MV-4-11 (cell line): ENCODE measurements at regions not wholly inside any gene's neighbourhood (a gene's known extent, or its start where the extent isn't known, plus 50 kb on each side); places are given as distances from the start of the nearest gene placed in this dataset.
"Not testable (repeated sequence)": the region's sequence is repeated elsewhere in the genome, so short reads cannot be mapped to it uniquely, and the experiment has no call there.

Experiments used
- DNase-seq: peaks from one replicate; lab custom pipeline; 2025; lab: John Stamatoyannopoulos, UW

DNA sequence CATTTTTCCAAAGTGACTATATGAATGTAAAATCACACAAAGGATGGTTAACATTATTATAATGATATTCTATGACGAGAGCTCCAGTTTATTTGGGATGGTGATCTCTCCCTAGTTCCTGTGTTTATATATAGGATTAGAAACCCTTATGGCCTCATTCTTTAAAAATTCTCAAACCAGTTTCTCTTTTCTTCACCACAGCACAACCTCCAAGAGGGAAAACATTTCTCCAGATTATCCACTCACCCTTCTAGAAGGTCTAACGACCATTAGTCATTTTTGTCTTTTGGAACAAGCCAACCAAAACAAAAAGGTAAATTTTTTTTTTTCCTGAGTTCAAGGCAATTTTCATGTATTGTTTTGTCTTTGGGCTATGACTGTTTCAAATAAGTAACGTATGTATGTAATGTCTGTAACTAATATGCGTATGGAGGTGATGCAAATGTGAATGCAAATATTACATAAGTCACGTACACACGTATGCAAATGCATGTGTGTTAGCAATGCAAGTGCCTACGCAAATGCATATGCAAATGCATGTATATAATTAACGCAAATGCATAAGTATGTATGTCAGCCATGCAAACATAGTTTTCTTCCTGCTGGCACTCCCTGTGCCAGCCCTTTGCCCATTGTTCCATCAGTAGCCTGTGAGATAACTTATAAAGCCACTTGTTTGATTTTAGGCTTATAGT is 72.5 kb upstream of the MORC3 start:
- DNase-seq, result no peak

DNA sequence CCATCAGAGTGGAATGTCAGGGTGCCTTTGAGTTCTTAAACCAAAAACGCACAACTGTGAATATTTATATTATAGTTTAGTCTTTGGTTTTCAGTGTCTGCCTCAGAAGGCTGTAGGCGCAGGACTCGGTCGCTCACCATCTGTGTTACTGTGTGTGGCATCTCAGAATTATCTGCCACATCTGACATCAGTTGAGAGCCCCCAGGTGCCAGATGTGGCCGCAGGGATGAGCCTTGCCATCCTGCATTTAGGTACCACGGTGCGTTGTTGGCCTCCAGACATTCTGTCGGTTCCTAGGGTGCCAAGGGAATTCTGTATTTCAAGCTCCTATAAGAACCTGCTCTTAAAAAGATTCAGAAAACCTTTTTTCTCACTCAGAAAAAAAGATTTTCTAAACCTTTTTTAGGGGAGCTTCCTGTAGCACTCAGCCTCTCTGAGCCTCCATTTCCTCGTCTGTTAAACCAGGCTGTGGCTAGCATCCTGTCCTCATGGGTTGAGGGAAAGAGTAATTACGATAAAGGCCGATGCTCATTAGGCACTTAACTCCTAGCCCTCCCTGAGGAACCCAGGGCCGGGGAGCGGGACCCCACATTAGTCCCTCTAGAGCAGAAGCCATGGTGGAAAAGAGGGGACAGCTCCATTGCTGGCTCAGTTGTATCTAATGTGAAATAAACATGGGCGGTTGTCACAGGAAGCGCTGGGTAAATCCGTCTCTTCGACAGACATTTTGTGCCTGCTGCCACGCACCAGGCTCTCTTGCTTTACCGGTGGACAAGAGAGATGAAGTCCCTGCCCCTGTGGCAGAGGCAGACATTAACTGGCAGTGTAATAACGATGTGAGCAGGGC is 70.2 kb upstream of the MORC3 start:
- DNase-seq, result no peak

DNA sequence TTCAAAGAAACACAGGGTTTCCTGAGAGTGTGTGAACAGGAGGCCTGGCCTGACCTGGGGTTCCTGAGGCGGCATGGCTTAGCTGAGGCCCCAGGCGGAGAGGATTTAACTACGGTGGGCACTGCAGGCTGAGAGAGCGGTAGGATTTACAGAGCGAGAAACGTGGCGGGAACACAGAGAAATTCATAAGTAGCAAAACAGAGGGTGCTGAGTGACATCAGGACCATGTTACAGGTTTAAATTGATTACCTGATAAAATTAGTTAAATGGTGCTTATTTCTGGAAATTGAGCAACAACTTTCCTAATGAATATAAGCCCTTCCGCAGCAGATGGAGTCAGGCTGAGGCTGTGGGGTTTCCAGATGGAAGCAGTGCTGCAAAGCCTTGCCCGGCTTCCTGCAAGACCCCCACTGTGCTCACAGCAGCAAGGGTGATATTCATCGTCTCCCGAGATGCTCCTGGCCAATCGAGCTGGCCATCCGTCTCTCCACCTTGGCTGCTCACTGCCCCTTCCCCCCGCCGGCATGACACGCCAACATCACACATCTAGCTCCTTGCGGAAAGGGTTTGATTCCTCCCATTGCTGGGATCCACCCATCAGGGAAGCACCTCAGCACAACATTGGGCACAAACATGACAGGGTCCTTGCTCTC is 69.4 kb upstream of the MORC3 start:
- no peak for DNase-seq

DNA sequence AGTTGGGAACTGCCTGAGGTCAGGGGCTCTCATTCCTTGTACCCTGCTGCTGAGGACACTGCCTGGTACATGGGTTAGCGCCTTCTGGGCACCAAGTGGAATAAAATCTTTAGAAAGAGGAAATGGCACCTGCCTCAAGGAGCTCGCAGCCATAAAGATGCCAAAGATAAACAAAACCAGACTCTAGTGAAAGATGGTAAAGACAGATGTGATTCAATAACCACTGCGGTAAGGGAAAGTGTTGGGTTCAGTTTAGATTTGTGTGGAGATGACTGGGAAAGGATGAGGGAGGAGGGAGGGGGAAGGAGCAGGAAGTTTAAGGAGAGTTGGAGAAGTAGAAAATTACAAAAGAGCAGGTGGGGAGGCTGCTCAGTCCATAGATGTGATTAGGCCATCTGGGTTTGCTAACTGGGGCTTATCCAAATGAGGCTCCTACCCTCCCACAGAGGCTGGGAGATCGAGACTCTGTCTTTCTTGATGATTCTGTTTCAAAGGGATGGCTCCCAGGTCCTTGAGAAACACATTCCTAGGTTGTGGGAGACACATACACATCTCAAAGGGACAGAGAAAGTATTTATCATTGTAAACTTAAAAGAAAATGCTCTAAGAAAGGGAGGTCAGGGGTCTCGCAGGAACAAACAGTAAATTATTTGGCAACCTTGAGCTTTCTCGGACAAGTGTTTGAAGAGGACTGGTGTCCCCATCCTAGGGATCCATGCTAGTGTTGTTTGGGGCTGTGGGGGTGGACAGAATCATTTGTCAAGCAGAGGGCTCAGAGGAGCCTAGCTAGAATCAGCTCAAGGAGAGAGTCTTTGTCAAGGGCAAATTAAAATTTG is 65.7 kb upstream of the MORC3 start:
- peak; percentile 19 for DNase-seq

DNA sequence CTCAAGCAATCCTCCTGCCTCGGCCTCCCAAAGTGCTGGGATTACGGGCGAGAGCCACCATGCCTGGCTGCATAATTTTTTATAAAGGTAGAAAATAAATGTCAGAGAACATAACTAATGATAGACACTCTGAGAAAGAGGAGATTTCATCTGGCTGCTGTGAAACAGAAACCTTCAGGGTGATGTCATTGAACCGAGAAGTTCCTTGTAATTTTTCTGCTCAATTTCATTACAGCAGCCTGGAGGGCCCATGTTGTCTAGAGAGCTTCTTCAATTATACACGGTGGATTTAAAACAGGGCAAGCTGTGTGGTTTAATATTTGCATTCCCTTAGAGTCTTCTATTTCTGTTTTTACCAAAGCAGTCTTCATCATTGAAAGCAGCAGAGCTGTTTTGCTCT is 64.3 kb upstream of the MORC3 start:
- no peak for DNase-seq

DNA sequence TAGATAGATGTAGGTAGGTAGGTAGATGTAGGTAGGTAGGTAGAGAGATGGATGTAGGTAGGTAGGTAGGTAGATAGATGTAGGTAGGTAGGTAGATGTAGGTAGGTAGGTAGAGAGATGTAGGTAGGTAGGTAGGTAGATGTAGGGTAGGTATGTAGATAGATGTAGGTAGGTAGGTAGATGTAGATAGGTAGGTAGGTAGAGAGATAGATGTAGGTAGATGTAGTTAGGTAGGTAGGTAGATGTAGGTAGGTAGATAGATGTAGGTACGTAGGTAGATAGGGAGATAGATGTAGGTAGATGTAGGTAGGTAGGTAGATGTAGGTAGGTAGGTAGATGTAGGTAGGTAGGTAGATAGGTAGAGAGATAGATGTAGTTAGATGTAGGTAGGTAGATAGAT is 62.3 kb upstream of the MORC3 start:
- DNase-seq, result no peak

DNA sequence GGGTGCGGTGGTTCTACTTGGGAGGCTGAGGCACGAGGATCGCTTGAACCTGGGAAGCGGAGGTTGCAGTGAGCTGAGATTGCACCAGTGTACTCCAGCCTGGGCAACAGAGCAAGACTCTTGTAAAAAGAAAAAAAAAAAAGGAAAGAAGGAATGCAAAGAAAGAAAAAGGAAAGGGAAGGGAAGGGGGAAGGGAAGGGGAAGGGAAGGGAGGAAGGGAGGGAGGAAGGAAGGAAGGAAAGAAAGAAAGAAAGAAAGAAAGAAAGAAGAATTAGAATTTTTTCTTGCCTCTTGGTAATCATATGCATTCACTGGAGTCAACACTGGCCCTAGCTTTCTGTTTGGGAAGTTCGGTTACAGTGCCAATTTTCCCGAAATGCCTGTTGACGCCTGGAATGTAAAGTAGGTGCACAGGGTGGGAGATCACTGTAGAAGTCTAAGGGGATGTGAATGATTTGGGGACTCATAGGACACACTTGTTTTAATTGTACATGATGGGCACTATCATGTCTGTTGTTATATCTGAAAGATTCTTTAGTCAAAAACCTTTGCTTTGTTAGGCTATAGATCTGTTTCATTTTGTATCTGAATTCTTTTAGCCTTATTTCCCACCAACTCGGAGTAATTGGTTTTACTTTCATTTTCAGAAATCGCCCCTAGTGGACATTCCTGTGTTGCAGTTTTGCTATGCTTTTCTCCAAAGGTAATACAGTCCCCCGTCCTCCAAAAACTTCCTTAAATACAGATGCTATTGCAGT is 59.8 kb upstream of the MORC3 start:
- DNase-seq, result peak; percentile 54

DNA sequence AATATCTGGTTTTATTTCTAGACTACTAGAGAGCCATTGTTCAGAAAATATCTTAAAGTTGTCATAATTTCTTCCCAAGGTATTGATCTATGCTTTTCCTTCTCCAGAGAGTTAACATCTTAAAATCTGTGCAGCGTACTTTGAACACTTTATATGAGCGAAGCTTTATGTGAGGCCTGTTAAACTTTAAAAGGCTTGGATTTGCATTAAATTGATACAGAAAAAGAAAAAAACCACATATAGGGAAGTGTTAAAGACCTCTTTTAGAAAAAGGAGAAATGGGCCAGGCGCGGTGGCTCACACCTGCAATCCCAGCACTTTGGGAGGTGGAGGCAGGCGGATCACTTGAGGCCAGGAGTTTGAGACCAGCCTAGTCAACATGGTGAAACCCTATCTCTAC is 59.2 kb upstream of the MORC3 start:
- DNase-seq, result no peak

DNA sequence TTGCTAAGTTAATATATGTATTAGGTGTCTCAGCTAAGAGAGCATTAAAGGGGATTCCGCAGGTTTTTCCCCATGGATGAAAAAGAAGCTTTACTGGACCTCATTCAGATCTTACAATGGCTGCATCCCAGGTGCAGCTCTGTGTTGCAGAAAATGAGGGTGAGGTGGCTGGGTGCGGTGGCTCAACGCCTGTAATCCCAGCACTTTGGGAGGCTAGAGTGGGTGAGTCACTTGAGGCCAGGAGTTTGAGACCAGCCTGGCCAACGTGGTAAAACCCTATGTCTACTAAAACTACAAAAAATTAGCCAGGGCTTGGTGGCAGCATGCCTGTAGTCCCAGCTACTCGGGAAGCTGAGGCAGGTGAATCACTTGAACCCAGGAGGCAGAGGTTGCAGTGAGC is 58.5 kb upstream of the MORC3 start:
- no peak for DNase-seq

DNA sequence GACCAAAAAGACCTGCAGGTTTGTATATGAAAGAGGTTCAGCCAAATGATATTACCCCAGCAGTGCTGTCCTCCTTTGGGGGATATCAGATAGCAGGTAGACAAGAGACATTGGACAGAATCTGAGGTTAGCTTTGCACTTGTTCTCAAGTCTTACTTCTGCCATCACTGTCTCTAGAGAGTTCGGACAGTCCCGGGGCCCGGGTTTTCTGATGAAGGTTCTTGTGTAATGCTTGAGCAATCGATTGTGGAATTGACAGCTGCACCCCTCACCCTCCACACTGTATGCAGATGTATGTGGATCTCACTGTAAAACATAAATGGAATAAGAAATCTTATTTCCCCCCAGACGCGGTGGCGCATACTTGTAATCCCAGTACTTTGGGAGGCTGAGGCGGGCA is 56.2 kb upstream of the MORC3 start:
- DNase-seq, result peak; percentile 43

DNA sequence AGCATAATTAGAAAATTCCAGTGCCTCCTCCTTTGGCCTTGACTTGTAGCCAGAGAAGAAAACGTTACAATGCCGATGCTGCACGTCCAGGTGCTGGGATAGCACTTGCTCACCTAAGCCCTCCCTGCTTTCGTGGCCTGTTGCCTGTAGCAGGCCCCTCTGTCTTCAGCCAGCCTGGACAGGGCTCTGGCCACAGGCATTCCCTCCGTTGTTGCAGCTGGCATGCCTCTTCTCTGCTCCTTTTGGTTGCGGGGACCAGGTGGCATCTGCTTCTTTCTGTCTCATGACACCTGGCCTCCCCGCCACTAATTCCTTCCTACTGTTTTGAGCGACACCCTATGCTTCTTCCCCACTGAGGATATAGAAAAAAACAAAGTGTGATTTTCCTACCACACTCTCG is 54.6 kb upstream of the MORC3 start:
- DNase-seq, result no peak

DNA sequence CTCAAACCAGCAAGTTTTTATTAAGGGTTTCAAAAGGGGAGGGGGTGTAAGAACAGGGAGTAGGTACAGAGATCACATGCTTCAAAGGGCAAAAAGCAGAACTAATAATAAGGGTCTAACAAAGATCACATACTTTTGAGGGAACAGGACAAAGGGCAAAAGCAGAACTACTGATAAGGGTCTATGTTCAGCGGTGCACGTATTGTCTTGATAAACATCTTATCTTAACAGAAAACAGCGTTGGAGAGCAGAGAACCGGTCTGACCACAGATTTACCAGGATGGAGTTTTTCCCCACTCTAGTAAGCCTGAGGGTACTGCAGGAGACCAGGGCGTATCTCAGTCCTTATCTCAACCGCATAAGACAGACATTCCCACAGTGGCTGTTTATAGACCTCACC is 52.2 kb upstream of the MORC3 start:
- DNase-seq, result not testable (repeated sequence)

DNA sequence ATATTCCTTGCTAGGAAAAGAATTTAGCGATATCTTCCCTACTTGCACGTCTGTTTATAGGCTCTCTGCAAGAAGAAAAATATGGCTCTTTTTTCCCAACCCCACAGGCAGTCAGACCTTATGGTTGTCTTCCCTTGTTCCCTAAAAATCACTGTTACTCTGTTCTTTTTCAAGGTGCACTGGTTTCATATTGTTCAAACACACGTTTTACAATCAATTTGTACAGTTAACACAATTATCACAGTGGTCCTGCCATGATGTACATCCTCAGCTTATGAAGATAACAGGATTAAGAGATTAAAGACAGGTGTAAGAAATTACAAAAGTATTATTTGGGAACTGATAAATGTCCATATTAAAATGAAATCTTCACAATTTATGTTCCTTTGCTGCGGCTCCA is 51.7 kb upstream of the MORC3 start:
- not testable (repeated sequence) for DNase-seq
